ENCODE measurements at regions not wholly inside any gene's neighbourhood (a gene's known extent, or its start where the extent isn't known, plus 50 kb on each side); places are given as distances from the start of the nearest gene placed in this dataset.

- Histone ChIP-seq H3K27me3 (no peaks in the 10 kb centered on the region), H3K27ac (no peak overlapping the region), H3K4me1 (no peaks in the 10 kb centered on the region), H3K9me3 (peaks cover 0 to 5% of the 10 kb centered on the region in 2 donors), H3K4me3 (no peak overlapping the region), H3K36me3 (no peaks in the 10 kb centered on the region)
- no peak for TF ChIP-seq CTCF (IDR thresholded peaks at IDR 0.05)
- peak; percentile 30 for DNase-seq (ENCODE audit: low spot score)
Observed at GRCh38 chr3:13708871-13709595, 160.1 kb downstream of the FBLN2 start.

- Histone ChIP-seq H3K27ac (no peak overlapping the region), H3K36me3 (no peaks in the 10 kb centered on the region), H3K27me3 (no peaks in the 10 kb centered on the region), H3K4me1 (no peaks in the 10 kb centered on the region), H3K4me3 (no peak overlapping the region), H3K9me3 (peaks cover 0 to 5% of the 10 kb centered on the region in 2 donors)
- DNase-seq (ENCODE audit: low spot score) = peak; percentile 23
- no peak for TF ChIP-seq CTCF (IDR thresholded peaks at IDR 0.05)
Observed at GRCh38 chr3:13708301-13708700, 159.4 kb downstream of the FBLN2 start.

- H3K27me3 ChIP-seq = no peaks in the 10 kb centered on the region
- no peaks in the 10 kb centered on the region for H3K36me3 ChIP-seq
- no peak for DNase-seq (ENCODE audit: low spot score)
- H3K4me1 ChIP-seq = no peaks in the 10 kb centered on the region
- peaks cover 0 to 5% of the 10 kb centered on the region in 2 donors for H3K9me3 ChIP-seq
- no peak overlapping the region for H3K27ac ChIP-seq
- H3K4me3 ChIP-seq = no peak overlapping the region
- no peak for TF ChIP-seq CTCF (IDR thresholded peaks at IDR 0.05)
Observed at GRCh38 chr3:13707456-13707855, 158.5 kb downstream of the FBLN2 start.

- no peak overlapping the region for H3K27ac ChIP-seq
- H3K4me1 ChIP-seq = no peaks in the 10 kb centered on the region
- no peak for TF ChIP-seq CTCF (IDR thresholded peaks at IDR 0.05)
- peaks cover 0 to 5% of the 10 kb centered on the region in 2 donors for H3K9me3 ChIP-seq
- no peaks in the 10 kb centered on the region for H3K27me3 ChIP-seq
- no peak overlapping the region for H3K4me3 ChIP-seq
- DNase-seq (ENCODE audit: low spot score) = no peak
- H3K36me3 ChIP-seq = no peaks in the 10 kb centered on the region
Observed at GRCh38 chr3:13706886-13707285, 158.0 kb downstream of the FBLN2 start.

- TF ChIP-seq CTCF (IDR thresholded peaks at IDR 0.05) = no peak
- Histone ChIP-seq H3K9me3 (peaks cover 0 to 5% of the 10 kb centered on the region in 2 donors), H3K27me3 (no peaks in the 10 kb centered on the region), H3K4me1 (no peaks in the 10 kb centered on the region), H3K36me3 (no peaks in the 10 kb centered on the region), H3K27ac (no peak overlapping the region), H3K4me3 (no peak overlapping the region)
- DNase-seq (ENCODE audit: low spot score) = no peak
Observed at GRCh38 chr3:13706451-13706850, 157.5 kb downstream of the FBLN2 start.

Measured in right atrium auricular region (tissue), 2 donors.